Loucy (cell line): ENCODE measurements at regions not wholly inside any gene's neighbourhood (a gene's known extent, or its start where the extent isn't known, plus 50 kb on each side); places are given as distances from the start of the nearest gene placed in this dataset.

ENCODE experiments used
- H2AFZ ChIP-seq: fragments of 200-600 bp; sonication (generic); 2 replicates; pipeline ENCODE4 v1.6.0; 2016; ENCODE audit warnings: antibody characterized with exemption, mild to moderate bottlenecking, low read length, moderate library complexity
- H3F3A ChIP-seq: fragments of 200-600 bp; 2 replicates; pipeline ENCODE4 v1.6.0; 2016; ENCODE audit warnings: antibody characterized with exemption, low read depth, mild to moderate bottlenecking
- H3K27me3 ChIP-seq: fragments of 200-600 bp; sonication (generic); 2 replicates; pipeline ENCODE4 v1.6.1; 2014; ENCODE audit warnings: low read length, mild to moderate bottlenecking; ENCODE audit not compliant: insufficient read depth, poor library complexity, severe bottlenecking
- H3K36me3 ChIP-seq: fragments of 200-600 bp; sonication (generic); 2 replicates; pipeline ENCODE4 v1.6.1; 2016; ENCODE audit warnings: low read length; ENCODE audit not compliant: insufficient read depth
- H3K4me1 ChIP-seq: fragments of 200-600 bp; sonication (generic); 2 replicates; pipeline ENCODE4 v1.5.1; 2014; ENCODE audit warnings: low read length, mild to moderate bottlenecking; ENCODE audit not compliant: insufficient read depth, poor library complexity, severe bottlenecking
- H3K4me2 ChIP-seq: fragments of 200-600 bp; sonication (generic); 2 replicates; pipeline ENCODE4 v1.6.0; 2014; ENCODE audit warnings: antibody characterized with exemption, low read length, low read depth, mild to moderate bottlenecking; ENCODE audit not compliant: poor library complexity, severe bottlenecking
- H3K4me3 ChIP-seq: fragments of 200-600 bp; sonication (generic); 2 replicates; pipeline ENCODE4 v1.5.1; 2014; ENCODE audit warnings: low read length, mild to moderate bottlenecking, mixed read lengths; ENCODE audit not compliant: poor library complexity, severe bottlenecking
- H3K79me2 ChIP-seq: fragments of 200-600 bp; sonication (generic); 2 replicates; pipeline ENCODE4 v1.6.1; 2014; ENCODE audit warnings: low read length; ENCODE audit not compliant: insufficient read depth
- H3K9ac ChIP-seq: fragments of 200-600 bp; sonication (generic); 2 replicates; pipeline ENCODE4 v1.6.0; 2014; ENCODE audit warnings: mild to moderate bottlenecking, low read depth, low read length, moderate library complexity; ENCODE audit not compliant: poor library complexity, severe bottlenecking
- H3K9me2 ChIP-seq: fragments of 200-600 bp; sonication (generic); replicated peaks from 2 replicates; pipeline ENCODE4 v1.6.1; 2016; ENCODE audit warnings: low read depth, low read length, mixed read lengths
- H3K9me3 ChIP-seq: fragments of 200-600 bp; sonication (generic); 2 replicates; pipeline ENCODE4 v1.6.1; 2014; ENCODE audit warnings: mild to moderate bottlenecking, antibody characterized with exemption, low read length, low read depth; ENCODE audit not compliant: insufficient read depth
- H4K20me1 ChIP-seq: fragments of 200-600 bp; sonication (generic); 2 replicates; pipeline ENCODE4 v1.6.0; 2014; ENCODE audit warnings: antibody characterized with exemption, low read length, mild to moderate bottlenecking; ENCODE audit not compliant: insufficient read depth, poor library complexity, severe bottlenecking
- CTCF ChIP-seq: fragments of 200-600 bp; sonication (generic); conservative IDR thresholded peaks from 2 replicates; pipeline ENCODE4 v1.5.1; 2014; ENCODE audit warnings: mild to moderate bottlenecking, antibody characterized with exemption, low read length
- EZH2phosphoT487 ChIP-seq: fragments of 200-600 bp; IDR thresholded peaks from 2 replicates; pipeline ENCODE4 v1.6.1; 2018; ENCODE audit warnings: antibody characterized with exemption, mild to moderate bottlenecking, moderate library complexity, borderline replicate concordance

DNA sequence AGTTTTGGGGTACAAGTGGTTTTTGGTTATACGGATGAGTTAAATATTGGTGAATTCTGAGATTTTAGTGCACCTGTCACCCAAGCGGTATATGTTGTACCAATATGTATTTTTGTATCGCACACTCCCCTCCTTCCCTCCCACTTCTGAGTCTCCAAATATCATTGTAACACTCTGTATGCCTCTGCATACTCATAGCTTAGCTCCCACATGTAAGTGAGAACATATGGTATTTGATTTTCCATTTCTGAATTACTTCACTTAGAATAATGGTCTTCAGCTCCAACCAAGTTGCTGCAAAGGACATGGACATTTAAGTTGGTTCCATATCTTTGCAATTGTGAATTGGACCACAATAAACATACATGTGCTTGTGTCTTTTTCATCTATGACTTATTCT is 103.0 kb upstream of the ADAMTS3 start:
- Histone ChIP-seq H2AFZ (no peak overlapping the region), H3K27me3 (no peaks in the 10 kb centered on the region), H3F3A (no peaks in the 10 kb centered on the region), H3K9me2 (no peaks in the 10 kb centered on the region), H3K9ac (no peak overlapping the region), H3K36me3 (no peaks in the 10 kb centered on the region), H3K4me2 (no peak overlapping the region), H3K79me2 (no peaks in the 10 kb centered on the region), H3K9me3 (no peaks in the 10 kb centered on the region), H3K4me1 (no peaks in the 10 kb centered on the region), H4K20me1 (no peaks in the 10 kb centered on the region), H3K4me3 (no peak overlapping the region)
- no peak for TF ChIP-seq EZH2phosphoT487
- TF ChIP-seq CTCF: no peak

DNA sequence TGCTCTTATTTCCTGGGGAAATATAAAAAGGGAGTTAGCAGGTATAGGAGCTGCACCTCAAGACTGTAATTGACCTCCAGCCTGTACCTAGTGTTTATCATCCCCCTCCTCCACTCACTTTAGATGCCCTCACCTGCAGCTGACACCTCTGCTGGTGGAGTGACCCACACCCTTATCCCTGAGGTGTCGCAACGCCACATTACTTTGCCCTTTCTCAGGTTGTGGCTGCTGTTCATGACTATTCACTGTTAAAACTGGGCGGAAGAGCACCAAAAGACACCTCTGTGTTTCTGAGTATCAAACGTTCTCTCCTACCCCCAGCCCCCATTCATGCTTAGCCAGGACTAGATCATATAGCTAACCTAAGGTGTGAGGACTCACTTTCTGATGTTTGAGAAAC is 101.5 kb upstream of the ADAMTS3 start:
- Histone ChIP-seq H3K9ac (no peak overlapping the region), H3K9me3 (no peaks in the 10 kb centered on the region), H3F3A (no peaks in the 10 kb centered on the region), H4K20me1 (no peaks in the 10 kb centered on the region), H3K4me2 (no peak overlapping the region), H3K4me3 (no peak overlapping the region), H3K27me3 (no peaks in the 10 kb centered on the region), H3K4me1 (no peaks in the 10 kb centered on the region), H2AFZ (no peak overlapping the region), H3K79me2 (no peaks in the 10 kb centered on the region), H3K36me3 (no peaks in the 10 kb centered on the region), H3K9me2 (no peaks in the 10 kb centered on the region)
- no peak for TF ChIP-seq EZH2phosphoT487
- TF ChIP-seq CTCF: no peak

DNA sequence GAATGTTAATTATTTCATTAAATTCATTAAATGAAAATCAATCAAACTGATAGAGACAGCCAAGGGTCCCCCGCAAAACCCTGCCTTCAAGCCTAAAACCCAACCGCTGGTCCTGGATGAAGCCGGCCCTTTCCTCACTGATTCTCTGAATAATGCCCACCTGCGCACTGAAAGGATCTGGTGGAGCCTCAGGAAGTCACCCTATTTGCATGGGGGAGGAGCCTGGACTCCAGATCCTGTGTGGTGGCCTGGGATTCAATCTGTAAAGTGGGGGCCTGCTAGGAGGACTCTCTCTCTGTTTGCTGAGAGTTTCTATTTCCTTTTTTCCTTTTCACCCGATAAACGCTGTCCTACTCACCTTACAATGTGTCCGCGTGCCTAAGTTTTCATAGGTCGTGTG is 97.9 kb upstream of the ADAMTS3 start:
- H3K9me3 ChIP-seq: no peaks in the 10 kb centered on the region
- H3K27me3 ChIP-seq: no peaks in the 10 kb centered on the region
- no peaks in the 10 kb centered on the region for H3F3A ChIP-seq
- H3K9me2 ChIP-seq: no peaks in the 10 kb centered on the region
- no peak overlapping the region for H2AFZ ChIP-seq
- no peaks in the 10 kb centered on the region for H3K4me1 ChIP-seq
- no peak overlapping the region for H3K4me2 ChIP-seq
- H3K4me3 ChIP-seq: no peak overlapping the region
- H3K36me3 ChIP-seq: no peaks in the 10 kb centered on the region
- no peaks in the 10 kb centered on the region for H3K79me2 ChIP-seq
- TF ChIP-seq CTCF (no peak), EZH2phosphoT487 (no peak)
- H3K9ac ChIP-seq: no peak overlapping the region
- H4K20me1 ChIP-seq: no peaks in the 10 kb centered on the region
